SK-N-SH treated with all-trans-retinoic acid at 6 μM for 48 hours (cell line): ENCODE measurements at regions not wholly inside any gene's neighbourhood (a gene's known extent, or its start where the extent isn't known, plus 50 kb on each side); places are given as distances from the start of the nearest gene placed in this dataset.

Experiments
- ATAC-seq: fragments of 200-7000 bp; cut with Tn5 transposase; 3 replicates; pipeline ENCODE4 v1.9.1; 2020; ENCODE audit warnings: mild to moderate bottlenecking, moderate library complexity
- ARNTL ChIP-seq: fragments of 450-650 bp; formaldehyde crosslinking; IDR thresholded peaks from 2 replicates; pipeline ENCODE4 v1.5.0; 2020; ENCODE audit warnings: low read depth, mild to moderate bottlenecking, moderate library complexity, borderline replicate concordance
- BACH2 ChIP-seq: fragments of 250-450 bp; sonication (Bioruptor Pico); IDR thresholded peaks from 2 replicates; pipeline ENCODE4 v1.9.0; 2021; ENCODE audit warnings: mild to moderate bottlenecking, borderline replicate concordance
- CREB5 ChIP-seq: fragments of 250-450 bp; sonication (Bioruptor Pico); IDR thresholded peaks from 2 replicates; pipeline ENCODE4 v1.5.1; 2020; ENCODE audit warnings: low read depth, mild to moderate bottlenecking, moderate library complexity
- CSDC2 ChIP-seq: fragments of 250-450 bp; sonication (Bioruptor Pico); IDR thresholded peaks from 2 replicates; pipeline ENCODE4 v1.5.0; 2020; ENCODE audit warnings: mild to moderate bottlenecking, moderate library complexity
- CSRNP3 ChIP-seq: fragments of 250-450 bp; sonication (Bioruptor Pico); IDR thresholded peaks from 2 replicates; pipeline ENCODE4 v1.5.1; 2021; ENCODE audit warnings: mild to moderate bottlenecking, moderate library complexity
- ESRRG ChIP-seq: fragments of 250-450 bp; sonication (Bioruptor Pico); IDR thresholded peaks from 2 replicates; pipeline ENCODE4 v1.6.1; 2021; ENCODE audit warnings: mild to moderate bottlenecking
- GLIS3 ChIP-seq: fragments of 250-450 bp; sonication (Bioruptor Pico); IDR thresholded peaks from 2 replicates; pipeline ENCODE4 v1.5.0; 2020; ENCODE audit warnings: mild to moderate bottlenecking, moderate library complexity
- ISL1 ChIP-seq: fragments of 250-450 bp; sonication (Bioruptor Pico); IDR thresholded peaks from 2 replicates; pipeline ENCODE4 v2.1.2; 2022; ENCODE audit warnings: mild to moderate bottlenecking, moderate library complexity
- OSR1 ChIP-seq: fragments of 250-450 bp; sonication (Bioruptor Pico); IDR thresholded peaks from 2 replicates; pipeline ENCODE4 v1.8.0; 2022; ENCODE audit warnings: moderate library complexity, mild to moderate bottlenecking, inconsistent platforms
- PATZ1 ChIP-seq: fragments of 250-450 bp; sonication (Bioruptor Pico); IDR thresholded peaks from 2 replicates; pipeline ENCODE4 v1.8.0; 2020; ENCODE audit warnings: mild to moderate bottlenecking, moderate library complexity, borderline replicate concordance
- PPARA ChIP-seq: fragments of 250-450 bp; sonication (Bioruptor Pico); IDR thresholded peaks from 2 replicates; pipeline ENCODE4 v1.5.0; 2020; ENCODE audit warnings: mild to moderate bottlenecking, borderline replicate concordance
- RARB ChIP-seq: fragments of 250-450 bp; sonication (Bioruptor Pico); IDR thresholded peaks from 2 replicates; pipeline ENCODE4 v1.8.0; 2021; ENCODE audit warnings: mild to moderate bottlenecking, moderate library complexity
- TCF4 ChIP-seq: fragments of 250-450 bp; sonication (Bioruptor Pico); IDR thresholded peaks from 2 replicates; pipeline ENCODE4 v1.8.0; 2021; ENCODE audit warnings: mild to moderate bottlenecking, moderate library complexity, borderline replicate concordance
- TOX ChIP-seq: fragments of 250-450 bp; sonication (Bioruptor Pico); IDR thresholded peaks from 2 replicates; pipeline ENCODE4 v1.8.0; 2021; ENCODE audit warnings: mild to moderate bottlenecking, moderate library complexity, borderline replicate concordance
- TSHZ2 ChIP-seq: fragments of 250-450 bp; sonication (Bioruptor Pico); IDR thresholded peaks from 2 replicates; pipeline ENCODE4 v1.5.0; 2020; ENCODE audit warnings: mild to moderate bottlenecking, moderate library complexity
- ZC3H10 ChIP-seq: fragments of 250-450 bp; sonication (Bioruptor Pico); IDR thresholded peaks from 2 replicates; pipeline ENCODE4 v1.5.1; 2021; ENCODE audit warnings: mild to moderate bottlenecking, moderate library complexity
- ZFP30 ChIP-seq: fragments of 450-650 bp; formaldehyde crosslinking; IDR thresholded peaks from 2 replicates; pipeline ENCODE4 v1.5.0; 2022; ENCODE audit warnings: mild to moderate bottlenecking, moderate library complexity
- ZNF565 ChIP-seq: fragments of 450-650 bp; formaldehyde crosslinking; conservative IDR thresholded peaks from 2 replicates; pipeline ENCODE4 v1.5.0; 2020; ENCODE audit warnings: low read depth, mild to moderate bottlenecking, moderate library complexity
- ZNF70 ChIP-seq: fragments of 450-650 bp; formaldehyde crosslinking; IDR thresholded peaks from 2 replicates; pipeline ENCODE4 v1.5.0; 2020; ENCODE audit warnings: mild to moderate bottlenecking, moderate library complexity
- ZNF8 ChIP-seq: fragments of 450-650 bp; formaldehyde crosslinking; IDR thresholded peaks from 2 replicates; pipeline ENCODE4 v1.5.0; 2020; ENCODE audit warnings: mild to moderate bottlenecking, moderate library complexity

- no peak for TF ChIP-seq PATZ1 (CRISPR knock-in tag)
- no peak for ATAC-seq
Measured at GRCh38 chr9:99748266-99748665, 73.4 kb upstream of the NR4A3 start.

GRCh38 chr9:99748676-99749075, 73.0 kb upstream of the NR4A3 start:
- ATAC-seq, result no peak
- TF ChIP-seq ZNF8 (CRISPR knock-in tag), result no peak
- no peak for TF ChIP-seq CREB5 (CRISPR knock-in tag)
- TF ChIP-seq ZNF565 (CRISPR knock-in tag), result no peak
- no peak for TF ChIP-seq CSDC2
- TF ChIP-seq RARB (CRISPR knock-in tag), result no peak
- TF ChIP-seq TCF4 (CRISPR knock-in tag), result no peak
- TF ChIP-seq ISL1 (CRISPR knock-in tag), result no peak
- TF ChIP-seq GLIS3 (CRISPR knock-in tag), result no peak
- TF ChIP-seq PPARA (CRISPR knock-in tag), result no peak
- TF ChIP-seq ZC3H10, result no peak
- no peak for TF ChIP-seq PATZ1 (CRISPR knock-in tag)
- TF ChIP-seq ARNTL (CRISPR knock-in tag), result no peak
- TF ChIP-seq TSHZ2 (CRISPR knock-in tag), result no peak
- TF ChIP-seq ZNF70 (CRISPR knock-in tag), result no peak
- no peak for TF ChIP-seq ESRRG
- TF ChIP-seq OSR1 (CRISPR knock-in tag), result no peak
- TF ChIP-seq TOX (CRISPR knock-in tag), result no peak
- TF ChIP-seq BACH2 (CRISPR knock-in tag), result no peak
- TF ChIP-seq CSRNP3 (CRISPR knock-in tag), result no peak
- no peak for TF ChIP-seq ZFP30 (CRISPR knock-in tag)

- TF ChIP-seq TSHZ2 (CRISPR knock-in tag), result no peak
- no peak for TF ChIP-seq RARB (CRISPR knock-in tag)
- TF ChIP-seq BACH2 (CRISPR knock-in tag), result no peak
- ATAC-seq, result no peak
Measured at GRCh38 chr9:99749641-99750040, 72.0 kb upstream of the NR4A3 start.
